ENCODE measurements at regions not wholly inside any gene's neighbourhood (a gene's known extent, or its start where the extent isn't known, plus 50 kb on each side); places are given as distances from the start of the nearest gene placed in this dataset.

DNA sequence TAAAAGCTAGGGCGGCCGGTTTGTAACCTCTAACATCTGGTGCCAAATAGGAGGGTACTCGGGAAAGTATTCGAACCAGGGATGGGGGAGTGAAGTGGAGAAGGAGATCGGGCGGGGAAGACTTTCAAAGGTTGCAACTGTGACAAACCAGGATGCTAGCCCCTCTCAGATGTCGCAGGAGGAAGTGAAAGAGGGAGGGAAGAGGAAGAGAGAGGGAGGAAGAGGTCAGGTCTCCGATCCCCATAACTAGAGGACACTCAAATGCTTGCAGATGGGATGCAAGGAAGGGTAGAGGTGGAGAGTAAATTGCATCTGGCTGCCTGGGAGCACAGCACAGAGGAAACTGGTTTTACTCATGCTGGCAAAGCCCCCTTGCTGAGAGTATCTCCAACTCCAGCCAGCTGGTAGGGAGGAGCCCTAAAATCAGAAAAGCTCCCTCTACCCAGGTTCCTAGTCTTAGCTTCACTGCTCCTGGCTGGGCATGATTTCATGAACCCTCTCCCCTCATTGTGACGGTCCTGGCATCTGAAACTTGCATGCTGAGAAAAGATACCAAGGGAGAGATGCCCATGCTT is 696.7 kb upstream of the TBX3 start:
- Histone ChIP-seq H3K27ac (no peak overlapping the region), H3K36me3 (no peaks in the 10 kb centered on the region), H3K4me3 (no peak overlapping the region), H3K9me3 (no peaks in the 10 kb centered on the region), H3K4me1 (no peaks in the 10 kb centered on the region), H3K27me3 (no peaks in the 10 kb centered on the region)
- DNase-seq (no peak), ATAC-seq (no peak)
- intact Hi-C loops (cut with DNase I; ENCODE audit: low total_unique reads) (no loop called here), in situ Hi-C loops (cut with MboI; ENCODE audit: low sequenced_read_pairs in 4 of 4) (no loop called here)
- no peak for TF ChIP-seq POLR2A (IDR thresholded peaks at IDR 0.05)
- no peak for TF ChIP-seq CTCF (IDR thresholded peaks at IDR 0.05 in 4 of 5, conservative IDR thresholded peaks at IDR 0.05 in 1 of 5)

DNA sequence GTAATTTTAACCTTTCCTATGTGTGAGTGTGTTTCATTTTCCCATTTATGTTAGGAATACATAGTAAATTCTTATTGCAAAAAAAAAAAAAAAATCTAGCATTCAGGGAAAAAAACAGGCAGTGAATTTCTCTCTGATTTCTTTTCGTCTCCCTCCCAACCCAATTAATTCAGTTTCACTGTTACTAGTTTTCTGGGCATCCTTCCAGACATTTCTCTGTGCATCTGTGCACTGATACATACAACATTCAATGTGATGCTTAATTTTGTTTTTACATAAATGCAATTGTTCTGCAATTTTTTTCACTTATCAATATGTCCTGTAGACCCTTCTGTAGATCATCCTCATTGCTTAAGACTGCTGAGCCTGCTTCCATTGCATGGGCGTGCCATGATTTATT is 694.3 kb upstream of the TBX3 start:
- TF ChIP-seq POLR2A (IDR thresholded peaks at IDR 0.05) (no peak), CTCF (IDR thresholded peaks at IDR 0.05 in 4 of 5, conservative IDR thresholded peaks at IDR 0.05 in 1 of 5) (no peak)
- ATAC-seq, result no peak
- H3K27me3 ChIP-seq, result no peaks in the 10 kb centered on the region
- H3K4me1 ChIP-seq, result no peaks in the 10 kb centered on the region
- no peak overlapping the region for H3K27ac ChIP-seq
- no peak overlapping the region for H3K4me3 ChIP-seq
- no peak for DNase-seq
- H3K9me3 ChIP-seq, result no peaks in the 10 kb centered on the region
- in situ Hi-C loops (cut with MboI; ENCODE audit: low sequenced_read_pairs in 4 of 4), result no loop called here
- H3K36me3 ChIP-seq, result no peaks in the 10 kb centered on the region
- intact Hi-C loops (cut with DNase I; ENCODE audit: low total_unique reads), result no loop called here

DNA sequence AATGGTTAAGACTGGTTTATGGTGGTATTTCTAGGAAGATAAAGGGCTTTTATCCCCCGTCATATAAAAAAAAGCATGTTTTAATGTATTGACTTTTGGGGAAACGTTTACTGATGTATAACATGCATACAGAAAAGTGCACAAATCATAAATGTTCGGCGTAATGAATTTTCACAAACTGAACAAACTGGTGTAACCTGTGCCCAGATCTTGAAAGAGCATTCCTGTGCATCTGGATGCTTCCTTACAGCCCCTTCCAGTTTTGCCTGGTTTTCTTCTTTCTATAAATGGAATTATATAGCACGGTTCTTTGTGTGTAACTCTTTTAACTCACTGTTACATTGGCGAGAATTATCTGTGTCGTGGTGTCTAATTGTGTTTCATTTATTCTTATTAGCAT is 693.8 kb upstream of the TBX3 start:
- H3K36me3 ChIP-seq, result no peaks in the 10 kb centered on the region
- in situ Hi-C loops (cut with MboI; ENCODE audit: low sequenced_read_pairs in 4 of 4), result no loop called here
- no peak for TF ChIP-seq CTCF (IDR thresholded peaks at IDR 0.05 in 4 of 5, conservative IDR thresholded peaks at IDR 0.05 in 1 of 5)
- no peak for TF ChIP-seq POLR2A (IDR thresholded peaks at IDR 0.05)
- H3K27ac ChIP-seq, result no peak overlapping the region
- intact Hi-C loops (cut with DNase I; ENCODE audit: low total_unique reads), result no loop called here
- no peaks in the 10 kb centered on the region for H3K4me1 ChIP-seq
- ATAC-seq (no peak), DNase-seq (no peak)
- no peaks in the 10 kb centered on the region for H3K27me3 ChIP-seq
- no peaks in the 10 kb centered on the region for H3K9me3 ChIP-seq
- H3K4me3 ChIP-seq, result no peak overlapping the region

DNA sequence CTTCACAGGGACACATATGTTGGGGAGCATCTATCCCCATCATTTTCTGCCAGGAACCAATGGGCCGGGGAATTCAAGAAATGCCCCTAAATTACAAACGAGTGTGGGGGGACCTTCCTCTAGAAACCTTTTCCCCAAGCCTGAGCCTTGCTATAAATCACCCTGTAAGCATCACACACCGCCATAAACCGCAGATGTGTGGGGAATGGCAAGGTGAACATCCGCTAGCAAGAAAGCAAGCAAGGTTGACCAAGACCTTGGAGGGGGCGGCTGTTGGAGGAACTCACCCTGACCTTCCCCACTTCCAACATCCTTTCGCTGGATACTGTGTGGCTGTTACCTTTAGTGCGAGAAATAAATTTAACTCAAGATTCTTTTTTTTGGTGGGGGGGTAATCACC is 693.3 kb upstream of the TBX3 start:
- TF ChIP-seq POLR2A (IDR thresholded peaks at IDR 0.05), result no peak
- no peak for TF ChIP-seq CTCF (IDR thresholded peaks at IDR 0.05 in 4 of 5, conservative IDR thresholded peaks at IDR 0.05 in 1 of 5)
- ATAC-seq, result no peak

More for the DNA sequence above, 693.3 kb upstream of the TBX3 start:
- Histone ChIP-seq H3K9me3 (no peaks in the 10 kb centered on the region), H3K36me3 (no peaks in the 10 kb centered on the region), H3K4me3 (no peak overlapping the region), H3K27me3 (no peaks in the 10 kb centered on the region), H3K27ac (no peak overlapping the region), H3K4me1 (no peaks in the 10 kb centered on the region)
- intact Hi-C loops (cut with DNase I; ENCODE audit: low total_unique reads), result no loop called here
- DNase-seq, result no peak
- in situ Hi-C loops (cut with MboI; ENCODE audit: low sequenced_read_pairs in 4 of 4), result no loop called here

Measured in gastrocnemius medialis (tissue), 4 donors.